Hematopoietic multipotent progenitor cell (in vitro differentiated cells): ENCODE measurements at regions not wholly inside any gene's neighbourhood (a gene's known extent, or its start where the extent isn't known, plus 50 kb on each side); places are given as distances from the start of the nearest gene placed in this dataset.
"Not testable (repeated sequence)": the region's sequence is repeated elsewhere in the genome, so short reads cannot be mapped to it uniquely, and the experiment has no call there.

Source experiments
- DNase-seq, 3 donors: peaks; one replicate each; pipeline ENCODE4 v3.0.0-alpha.2; 2011 to 2015; ENCODE audit warnings: low read depth in 2 of 3, low spot score in 2 of 3

DNA sequence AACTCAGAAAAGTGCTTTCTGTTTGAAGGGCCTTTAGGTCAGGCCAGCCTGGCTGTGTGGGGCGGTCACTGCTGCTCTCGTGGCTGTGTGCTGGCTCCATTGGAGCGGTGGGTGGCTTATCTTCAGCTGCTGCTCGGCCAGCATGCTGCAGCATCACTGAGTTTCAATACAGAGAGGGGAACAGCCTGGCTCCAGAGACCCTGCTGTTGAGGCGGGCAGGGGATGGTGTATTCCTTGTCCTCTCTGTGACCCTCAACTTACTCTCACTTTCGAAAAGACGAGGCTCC is 248.5 kb upstream of the ONECUT1 start:
- DNase-seq, result no peak

DNA sequence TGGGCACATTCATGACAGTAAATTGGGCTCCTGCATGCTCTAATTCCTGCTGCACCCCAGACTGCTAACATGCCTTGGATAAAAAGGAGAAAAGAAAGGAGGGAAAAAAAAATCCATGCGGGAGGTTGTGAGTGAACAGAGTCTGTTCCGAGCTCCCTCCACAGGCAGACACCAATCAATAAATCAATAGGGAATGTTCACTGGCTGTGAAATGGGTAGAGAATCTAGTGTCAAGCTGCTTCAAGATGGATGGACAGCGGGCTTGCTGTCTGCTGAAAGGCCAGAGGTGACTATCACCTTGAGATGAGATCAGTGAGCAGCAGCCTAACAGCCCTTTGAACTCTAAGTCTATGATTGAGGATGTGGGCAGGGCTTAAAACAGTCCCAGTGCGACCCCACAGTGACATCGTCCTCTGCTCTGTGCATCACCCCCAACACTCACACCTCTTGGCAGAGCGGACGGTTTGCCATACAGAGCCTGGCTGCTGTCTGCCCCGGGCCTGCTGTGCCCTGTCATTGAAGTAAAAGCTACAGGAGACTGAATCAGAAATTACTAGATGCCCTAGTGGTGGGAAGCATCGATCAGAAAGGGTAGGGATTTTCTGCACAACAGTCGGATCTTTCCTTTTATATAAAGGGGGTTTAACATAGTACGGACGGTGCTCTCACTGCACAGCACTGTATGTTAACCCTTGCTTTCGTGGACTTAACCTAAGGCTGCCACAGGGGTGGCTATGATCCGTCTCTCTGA is 247.9 kb upstream of the ONECUT1 start:
- no peak for DNase-seq

DNA sequence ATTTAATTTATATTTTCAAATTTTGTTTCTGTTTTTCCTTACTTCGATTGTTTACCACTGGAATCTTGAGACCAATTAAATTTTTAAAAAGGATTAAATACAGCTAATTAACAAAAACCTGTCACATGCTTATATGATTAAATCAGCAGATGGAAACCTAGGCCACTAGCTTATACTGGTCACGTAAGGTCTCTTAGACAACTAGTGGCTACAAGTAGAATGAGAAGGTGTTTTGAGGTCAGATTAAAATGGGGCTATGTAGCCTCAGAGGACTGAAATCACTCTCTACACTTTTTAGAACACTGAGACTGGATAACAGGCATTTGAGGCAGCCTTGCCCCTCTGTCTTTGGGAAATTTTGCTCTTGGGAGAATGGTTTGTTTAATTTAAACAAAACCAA is 246.5 kb upstream of the ONECUT1 start:
- no peak for DNase-seq

DNA sequence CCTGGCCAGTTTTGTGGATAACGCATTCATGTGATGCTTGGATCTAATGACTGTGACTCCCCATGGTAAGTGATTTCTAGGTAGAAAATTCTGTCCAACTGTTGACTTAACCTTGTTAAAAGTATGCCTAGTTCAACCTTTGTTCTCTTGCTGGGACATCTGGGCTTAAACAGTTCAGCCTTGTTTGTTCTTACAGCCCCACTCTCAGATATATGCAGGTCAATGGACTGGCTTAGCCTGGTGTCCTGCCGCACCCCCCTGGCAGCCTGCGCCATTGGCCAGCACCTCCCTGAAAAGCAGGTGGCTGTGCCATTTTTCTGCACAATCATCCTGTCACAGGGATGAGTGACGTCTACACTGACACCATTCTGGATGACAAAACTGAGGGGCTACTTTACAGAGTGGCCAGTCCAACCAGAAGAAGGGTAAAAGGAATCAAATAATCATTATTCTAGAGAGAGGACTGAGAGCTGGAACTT is 244.7 kb upstream of the ONECUT1 start:
- no peak for DNase-seq

DNA sequence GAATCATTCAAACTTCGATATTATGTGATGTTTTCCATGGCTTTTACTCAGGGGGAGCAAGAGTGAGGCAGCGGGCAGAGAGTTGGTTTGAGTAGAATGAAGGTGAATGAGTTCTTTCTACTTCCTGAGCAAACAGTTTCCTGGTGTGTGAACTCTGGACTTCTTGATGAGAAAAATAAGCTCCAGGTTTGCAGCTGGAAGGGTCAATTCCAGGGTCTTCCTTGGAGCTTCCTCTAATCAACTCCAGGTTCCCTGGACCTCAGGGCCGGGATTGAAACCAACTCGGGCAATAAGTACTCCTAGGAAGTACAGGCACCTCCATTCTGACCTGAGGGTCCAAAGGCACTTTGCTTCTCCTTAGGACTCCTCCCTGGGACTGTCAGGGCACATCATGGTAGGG is 243.6 kb upstream of the ONECUT1 start:
- DNase-seq, result no peak

DNA sequence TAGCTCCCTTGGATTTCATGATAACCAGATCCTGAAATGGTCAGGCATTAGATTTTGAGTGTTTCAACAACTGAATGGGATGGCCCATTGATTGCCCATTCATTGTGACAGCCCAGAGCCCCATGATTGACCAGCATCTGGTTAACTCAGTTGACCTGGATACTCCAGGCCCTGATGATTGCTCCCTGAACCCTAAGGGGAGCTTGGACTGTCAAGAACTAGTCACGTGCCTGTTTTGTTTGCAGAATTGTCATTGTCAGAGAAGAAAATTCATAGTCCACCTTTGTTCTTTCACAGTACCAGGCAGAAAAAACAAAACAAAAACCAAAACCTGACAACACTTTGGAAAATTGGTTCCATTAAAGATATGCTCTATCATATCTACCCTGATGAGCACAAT is 241.3 kb upstream of the ONECUT1 start:
- DNase-seq, result no peak

DNA sequence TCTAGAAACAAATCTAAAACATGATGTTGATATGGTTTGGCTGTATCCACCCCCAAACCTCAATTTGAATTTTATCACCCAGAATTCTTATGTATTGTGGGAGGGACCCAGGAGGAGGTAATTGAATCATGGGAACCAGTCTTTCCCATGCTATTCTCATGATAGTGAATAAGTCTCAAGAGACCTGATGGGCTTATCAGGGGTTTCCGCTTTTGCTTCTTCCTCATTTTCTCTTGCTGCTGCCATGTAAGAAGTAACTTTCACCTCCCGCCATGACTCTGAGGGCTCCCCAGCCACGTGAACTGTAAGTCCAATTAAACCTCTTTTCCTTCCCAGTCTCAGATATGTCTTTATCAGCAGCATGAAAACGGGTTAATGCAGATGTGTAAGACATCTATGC is 232.7 kb upstream of the ONECUT1 start:
- no peak for DNase-seq

DNA sequence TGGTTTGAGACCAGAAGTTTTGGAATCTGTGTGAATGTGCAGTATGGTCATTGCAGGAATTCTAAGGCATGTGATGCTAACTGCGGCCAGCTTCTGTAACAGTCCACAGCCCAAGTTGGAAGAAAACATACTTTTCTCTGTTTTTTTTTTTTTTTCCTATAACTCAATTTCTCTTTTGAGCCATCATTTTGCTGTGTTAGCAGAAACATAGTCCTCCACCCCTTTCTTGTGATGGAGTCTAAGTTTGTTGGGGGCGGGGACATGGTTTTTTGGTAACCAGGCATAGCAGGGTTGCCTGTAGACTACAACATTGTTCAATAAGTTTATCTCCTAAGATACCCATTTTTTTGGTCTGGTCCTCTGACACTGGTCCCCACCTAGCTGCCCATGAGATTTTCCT is 223.2 kb upstream of the ONECUT1 start:
- DNase-seq, result no peak

DNA sequence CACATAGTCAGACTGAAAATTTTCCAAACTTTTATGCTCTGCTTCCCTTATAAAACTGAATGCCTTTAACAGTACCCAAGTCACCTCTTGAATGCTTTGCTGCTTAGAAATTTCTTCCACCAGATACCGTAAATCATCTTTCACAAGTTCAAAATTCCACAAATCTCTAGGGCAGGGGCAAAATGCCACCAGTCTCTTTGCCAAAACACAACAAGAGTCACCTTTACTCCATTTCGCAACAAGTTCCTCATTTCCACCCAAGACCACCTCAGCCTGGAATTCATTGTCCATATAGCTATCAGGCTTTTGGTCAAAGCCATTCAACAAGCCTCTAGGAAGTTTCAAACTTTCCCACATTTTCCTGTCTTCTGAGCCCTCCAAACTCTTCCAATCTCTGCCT is 221.6 kb upstream of the ONECUT1 start:
- DNase-seq, result not testable (repeated sequence)

DNA sequence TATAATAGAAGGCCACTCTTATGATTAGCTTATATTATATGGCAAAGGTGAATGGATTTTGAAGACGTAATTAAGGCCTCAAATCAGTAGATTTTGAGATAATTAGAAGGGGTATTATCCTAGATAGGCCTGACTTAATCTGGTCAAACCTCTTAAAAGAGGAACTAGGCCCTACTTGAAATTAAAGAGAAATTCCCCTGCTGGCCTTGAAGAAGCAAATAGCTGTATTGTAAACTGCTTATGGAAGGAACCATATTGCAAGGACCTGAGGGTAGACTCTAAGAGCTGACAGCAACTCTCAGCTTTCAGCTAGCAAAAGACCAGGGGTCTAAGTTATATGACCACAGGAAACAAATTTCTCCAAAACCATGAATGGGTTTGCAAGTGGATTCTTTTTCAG is 219.0 kb upstream of the ONECUT1 start:
- DNase-seq, result no peak

DNA sequence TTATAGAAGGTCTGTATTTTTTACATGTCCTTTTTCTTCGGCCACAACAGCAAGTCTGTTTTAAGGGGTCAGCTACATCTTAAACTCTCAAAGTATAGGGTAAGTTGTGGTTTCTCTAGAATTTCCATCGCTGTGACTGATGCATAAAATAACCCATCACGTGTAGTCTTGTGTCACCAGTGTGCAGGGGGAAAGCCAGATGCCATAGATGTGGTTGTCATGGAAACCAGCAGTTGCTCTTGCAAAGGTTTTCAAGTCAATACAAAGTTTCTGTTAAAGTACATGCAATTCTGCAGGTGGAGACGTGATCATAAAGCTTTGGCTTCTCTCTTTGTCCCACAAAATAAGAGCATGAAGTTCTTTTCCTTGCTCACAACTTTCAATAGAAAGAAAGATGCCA is 210.3 kb upstream of the ONECUT1 start:
- DNase-seq, result no peak

DNA sequence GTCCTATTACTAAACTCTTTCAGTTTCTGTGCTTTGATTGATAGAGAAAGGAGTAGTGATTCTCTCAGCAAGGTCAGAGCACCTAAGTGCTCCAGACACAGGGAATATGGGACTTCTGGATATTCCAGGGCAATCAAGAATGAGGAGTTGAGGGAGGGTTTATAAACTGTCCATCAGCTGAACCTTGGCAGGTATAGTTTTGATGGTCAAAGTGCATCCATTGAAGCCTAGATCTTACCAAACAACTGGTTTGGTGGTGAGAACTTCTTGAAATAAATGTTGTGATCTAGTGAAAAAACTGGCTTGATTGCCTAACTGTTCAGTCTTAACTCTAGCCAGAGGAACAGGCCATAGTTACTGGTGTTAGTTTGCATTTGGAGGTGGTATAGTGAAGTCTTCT is 207.0 kb upstream of the ONECUT1 start:
- DNase-seq, result no peak

DNA sequence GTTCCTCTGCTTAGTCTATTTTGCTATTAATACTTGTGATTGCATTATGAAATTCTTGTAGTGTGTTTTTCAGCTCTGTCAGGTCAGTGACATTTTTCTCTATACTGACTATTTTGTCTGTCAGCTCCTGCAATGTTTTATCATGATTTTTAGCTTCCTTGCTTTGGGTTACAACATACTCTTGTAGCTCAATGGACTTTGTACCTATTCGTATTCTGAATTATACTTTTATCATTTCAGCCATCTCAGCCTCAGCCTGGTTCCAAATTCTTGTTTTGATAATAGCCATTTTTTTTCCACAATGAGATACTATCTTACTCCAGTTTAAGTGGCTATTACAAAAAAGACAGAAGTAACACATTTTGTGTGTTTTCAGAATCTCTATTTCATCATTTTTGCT is 204.2 kb upstream of the ONECUT1 start:
- no peak for DNase-seq

DNA sequence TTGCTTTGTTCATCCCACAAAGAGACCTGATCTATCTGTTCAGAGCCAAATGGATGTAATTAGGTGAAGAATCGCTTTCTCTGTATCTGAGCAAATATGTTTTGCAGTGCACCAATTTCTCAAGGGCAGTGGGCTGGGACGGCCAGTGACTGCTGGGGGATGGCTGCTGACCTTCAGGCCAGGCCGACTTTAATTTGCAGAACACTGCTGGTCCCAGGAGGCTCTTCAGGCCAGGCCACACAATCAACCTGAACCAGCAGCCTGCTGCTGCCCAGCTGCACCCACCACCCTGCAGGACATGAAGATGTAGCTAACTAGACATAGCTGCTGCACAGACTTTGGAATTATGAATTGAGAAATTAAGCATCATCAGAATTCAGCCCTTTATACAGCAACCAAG is 194.4 kb upstream of the ONECUT1 start:
- DNase-seq, result no peak

DNA sequence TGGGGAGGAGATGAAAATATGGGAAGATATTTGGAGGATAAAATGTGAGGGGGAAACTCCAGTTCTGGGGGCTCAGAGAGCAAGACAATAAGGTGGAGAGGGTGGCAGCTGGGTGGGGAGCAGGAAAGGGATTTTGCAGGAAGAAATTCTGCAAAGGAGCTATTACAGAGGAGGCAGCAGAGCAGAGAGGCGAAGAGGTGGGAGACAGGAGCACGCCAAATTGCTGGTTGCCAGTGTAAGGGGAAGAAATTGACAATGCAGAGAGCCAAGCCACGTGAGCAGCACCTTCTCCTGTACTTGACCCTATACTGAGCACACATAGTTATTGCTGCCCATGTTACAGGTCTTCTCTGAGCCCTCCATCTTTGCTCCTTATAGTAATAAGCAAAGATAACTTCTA is 190.3 kb upstream of the ONECUT1 start:
- no peak for DNase-seq

DNA sequence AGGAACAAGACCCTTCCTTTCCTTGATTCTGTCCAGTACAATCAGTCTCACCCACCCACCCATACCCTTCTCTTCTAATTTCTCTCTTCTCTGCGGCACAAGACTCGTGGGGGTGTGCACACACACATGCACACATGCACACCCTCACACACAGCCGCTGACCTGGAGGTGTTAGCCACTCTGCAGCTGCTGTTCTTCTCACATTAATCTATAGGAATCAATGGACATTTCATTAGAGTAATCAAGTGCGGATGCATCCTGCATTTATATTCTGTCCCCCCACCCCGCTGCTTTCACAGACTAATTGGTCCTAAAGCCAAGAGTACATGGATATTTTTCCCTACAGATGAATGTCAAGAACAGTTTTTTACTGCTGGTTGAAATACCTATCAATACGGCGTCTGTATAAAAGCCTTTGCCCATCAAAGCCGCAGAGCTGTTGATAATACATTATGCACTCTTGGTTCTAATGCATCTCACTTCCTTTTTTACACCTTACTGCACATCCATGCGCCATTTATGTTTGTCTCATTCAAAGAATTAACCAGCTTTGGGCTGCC is 186.5 kb upstream of the ONECUT1 start:
- no peak for DNase-seq

DNA sequence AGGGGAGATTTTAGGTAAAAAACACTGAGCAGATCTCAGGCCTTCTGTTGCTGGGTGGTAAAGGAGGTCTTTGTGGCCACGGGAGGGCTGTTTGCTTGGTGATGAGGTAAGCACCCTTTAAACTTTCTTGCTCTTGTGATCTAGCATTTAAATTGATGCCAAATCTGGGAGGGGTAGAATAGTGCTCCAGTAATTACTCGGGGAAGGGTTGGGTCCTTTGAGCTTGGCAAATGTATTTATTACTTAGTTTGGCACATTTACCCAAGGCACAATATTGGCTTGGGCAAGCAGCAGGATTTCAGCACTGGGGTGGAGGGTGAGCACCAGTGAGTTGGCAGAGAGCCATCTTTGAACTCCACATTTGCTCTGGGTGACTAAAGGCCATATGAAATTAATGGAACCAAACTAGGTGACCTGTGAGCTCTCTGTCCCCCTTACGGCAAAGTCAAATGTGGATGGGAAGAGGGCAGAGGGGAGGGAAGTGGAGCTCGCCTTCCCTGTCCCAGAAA is 185.9 kb upstream of the ONECUT1 start:
- no peak for DNase-seq

DNA sequence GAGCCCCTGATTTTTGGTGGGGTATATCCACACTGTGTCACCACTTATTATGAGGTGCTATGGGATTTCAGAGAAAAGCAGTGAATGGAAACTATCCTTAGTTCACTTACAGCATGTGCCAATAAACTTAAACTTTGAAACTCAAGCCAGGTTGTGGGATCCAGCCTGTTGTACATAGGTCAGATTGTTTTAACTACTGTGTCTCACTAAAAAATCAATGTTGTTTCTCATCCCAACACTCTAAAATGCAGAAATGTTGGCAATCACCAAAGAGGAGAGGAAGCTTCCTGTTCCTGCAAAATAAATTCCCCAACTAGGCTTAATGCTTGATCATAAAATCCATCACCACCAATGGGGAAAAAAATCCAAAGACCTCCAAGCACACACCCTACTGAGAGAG is 173.7 kb upstream of the ONECUT1 start:
- no peak for DNase-seq

DNA sequence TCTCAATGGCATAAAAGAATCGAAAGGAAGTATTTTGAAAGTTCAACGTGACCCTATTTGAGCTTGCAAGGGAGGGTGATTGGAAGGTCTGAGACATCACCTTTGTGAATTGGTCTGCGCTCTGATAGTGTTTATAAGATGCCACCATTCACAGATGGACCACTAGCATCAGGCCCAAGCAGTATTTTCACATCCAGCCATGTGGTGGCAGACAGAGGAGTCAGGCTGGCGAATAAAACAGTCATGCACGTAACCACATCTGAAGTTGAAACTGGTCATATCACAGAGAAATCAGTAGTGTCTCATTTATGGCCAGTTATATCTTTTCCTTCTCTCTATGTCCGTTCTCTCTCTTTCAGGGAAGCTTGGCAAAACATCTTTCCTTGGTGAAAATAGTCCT is 170.1 kb upstream of the ONECUT1 start:
- no peak for DNase-seq

DNA sequence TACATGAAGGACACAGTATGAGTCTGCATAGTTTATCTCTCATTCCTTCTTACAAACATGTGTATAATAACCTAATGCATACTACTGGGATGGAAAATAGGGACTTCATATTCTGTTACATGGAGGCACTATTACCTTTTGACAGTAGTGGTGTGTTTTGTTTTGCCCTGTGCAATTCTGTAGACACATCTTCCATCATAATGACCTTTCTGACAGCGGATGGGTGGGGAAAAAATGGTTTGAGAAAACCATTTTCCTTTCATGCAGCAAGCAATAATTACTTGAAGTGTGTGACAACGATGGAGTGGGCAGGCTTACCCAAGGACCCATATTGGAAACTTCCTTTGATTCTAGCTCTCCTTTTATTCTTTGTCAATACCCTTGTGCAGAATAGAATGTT is 153.6 kb upstream of the ONECUT1 start:
- DNase-seq, result no peak

DNA sequence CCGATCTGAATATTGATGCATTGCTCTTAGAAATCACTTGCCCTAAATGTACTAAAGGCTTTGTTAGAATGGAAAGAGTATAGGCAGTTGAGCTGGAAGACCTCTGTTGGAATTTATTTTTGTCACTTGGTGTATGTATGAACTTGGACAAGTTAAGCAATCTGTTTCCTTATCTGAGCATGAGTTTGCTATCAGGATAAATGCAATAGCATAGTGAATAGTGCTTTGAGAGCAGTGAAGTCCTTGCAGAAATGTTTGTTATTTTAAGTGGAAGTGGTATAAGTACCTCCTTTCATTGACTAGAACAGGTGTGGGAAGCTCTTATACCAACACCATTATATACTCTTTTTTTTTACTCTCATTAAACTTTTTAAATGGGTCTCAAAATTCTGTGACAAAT is 146.4 kb upstream of the ONECUT1 start:
- DNase-seq, result no peak

DNA sequence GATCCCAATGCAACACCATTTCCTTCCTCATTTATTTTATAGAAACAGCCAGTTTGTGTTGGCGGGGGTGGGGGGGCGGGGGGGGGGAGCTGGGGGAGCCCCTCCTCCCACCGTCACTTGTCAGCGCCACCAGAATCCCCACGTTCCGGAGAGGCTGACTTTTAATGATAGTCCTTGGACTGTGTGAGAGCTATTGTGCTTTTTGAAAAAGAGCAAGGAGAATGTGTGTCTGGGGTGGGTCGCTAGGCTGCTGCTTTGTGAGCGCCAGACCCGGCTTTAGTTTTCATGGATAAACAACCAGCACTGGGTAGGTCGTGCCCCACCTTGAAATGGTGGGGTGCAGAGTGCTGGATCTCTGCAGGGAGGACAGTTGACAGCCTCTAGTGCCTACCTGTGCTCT is 135.0 kb upstream of the ONECUT1 start:
- no peak for DNase-seq

DNA sequence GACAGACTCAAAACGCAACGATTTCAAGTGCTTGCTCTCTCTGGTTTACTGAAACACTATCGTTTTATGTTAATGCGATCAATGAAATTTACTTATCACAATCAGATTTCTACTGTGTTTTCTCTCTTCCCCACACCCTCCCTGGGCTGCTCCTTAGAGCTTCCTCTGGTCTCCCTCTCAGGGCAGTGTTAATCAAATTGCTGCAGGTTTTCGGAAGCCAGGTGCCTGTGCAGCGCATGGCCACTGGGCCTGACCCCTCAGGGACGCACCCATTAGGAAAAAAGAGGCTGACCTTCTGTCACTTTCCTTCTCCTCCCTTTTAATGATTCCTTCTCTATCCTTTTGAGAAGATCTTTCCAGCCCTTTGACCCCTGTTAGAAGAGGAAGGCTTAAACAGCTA is 134.5 kb upstream of the ONECUT1 start:
- no peak for DNase-seq
